Esophagus (tissue), 2 donors: ENCODE measurements at regions not wholly inside any gene's neighbourhood (a gene's known extent, or its start where the extent isn't known, plus 50 kb on each side); places are given as distances from the start of the nearest gene placed in this dataset.
"Not testable (repeated sequence)": the region's sequence is repeated elsewhere in the genome, so short reads cannot be mapped to it uniquely, and the experiment has no call there.

ENCODE experiments used
- H3K27ac ChIP-seq, 2 donors: one replicate each; pipeline ENCODE4 v1.5.1; 2013; ENCODE audit warnings: low read depth in 2 of 2, mild to moderate bottlenecking in 2 of 2, inconsistent platforms in 1 of 2, low read length in 1 of 2, moderate library complexity in 1 of 2
- H3K27me3 ChIP-seq, 2 donors: one replicate each; pipeline ENCODE4 v1.6.1; 2013; ENCODE audit warnings: low read length in 2 of 2, control low read depth in 1 of 2, mild to moderate bottlenecking in 1 of 2; ENCODE audit not compliant: insufficient read depth in 2 of 2, control insufficient read depth in 1 of 2
- H3K36me3 ChIP-seq, 2 donors: one replicate each; pipeline ENCODE4 v1.6.1; 2013; ENCODE audit warnings: low read length in 1 of 2; ENCODE audit not compliant: control insufficient read depth in 2 of 2, insufficient read depth in 2 of 2
- H3K4me1 ChIP-seq, 2 donors: one replicate each; pipeline ENCODE4 v1.6.1; 2013; ENCODE audit warnings: low read length in 1 of 2; ENCODE audit not compliant: control insufficient read depth in 2 of 2, insufficient read depth in 2 of 2
- H3K4me3 ChIP-seq, 2 donors: one replicate each; pipeline ENCODE4 v1.5.1; 2013; ENCODE audit warnings: low read length in 2 of 2, mild to moderate bottlenecking in 2 of 2, low read depth in 1 of 2, moderate library complexity in 1 of 2
- H3K9me3 ChIP-seq, 2 donors: one replicate each; pipeline ENCODE4 v1.6.1; 2013; ENCODE audit warnings: mild to moderate bottlenecking in 2 of 2, low read depth in 1 of 2, low read length in 1 of 2, moderate library complexity in 1 of 2; ENCODE audit not compliant: control insufficient read depth in 2 of 2, insufficient read depth in 1 of 2
- WGBS, 2 donors: extraction: QIAGEN DNeasy Blood & Tissue Kit; methylation state at CpG; one replicate each; pipeline ENCODE4 v1.1.7; 2013; 5-methylcytosine and 5-hydroxymethylcytosine counted together
- donor health status: healthy with polysubstance abuse.
- donor health status: Bipolar disorder and iron deficiency.

- 62 to 68% methylated on average over 3 of the region's 3 CpGs for WGBS, 2 donors
- Histone ChIP-seq H3K27ac (no peak overlapping the region), H3K4me3 (no peak overlapping the region), H3K4me1 (no peaks in the 10 kb centered on the region), H3K27me3 (no peaks in the 10 kb centered on the region), H3K36me3 (no peaks in the 10 kb centered on the region), H3K9me3 (no peaks in the 10 kb centered on the region)
Measured at GRCh38 chr5:106796081-106796480, 874.7 kb downstream of the EFNA5 start.

GRCh38 chr5:106784846-106785245 is 885.9 kb downstream of the EFNA5 start:
- no peaks in the 10 kb centered on the region for H3K36me3 ChIP-seq
- no peak overlapping the region for H3K27ac ChIP-seq
- H3K4me1 ChIP-seq = no peaks in the 10 kb centered on the region
- WGBS, 2 donors = 80 to 91% methylated on average over 1 of the region's 1 CpG
- no peaks in the 10 kb centered on the region for H3K9me3 ChIP-seq
- no peak overlapping the region for H3K4me3 ChIP-seq
- H3K27me3 ChIP-seq = no peaks in the 10 kb centered on the region

DNA sequence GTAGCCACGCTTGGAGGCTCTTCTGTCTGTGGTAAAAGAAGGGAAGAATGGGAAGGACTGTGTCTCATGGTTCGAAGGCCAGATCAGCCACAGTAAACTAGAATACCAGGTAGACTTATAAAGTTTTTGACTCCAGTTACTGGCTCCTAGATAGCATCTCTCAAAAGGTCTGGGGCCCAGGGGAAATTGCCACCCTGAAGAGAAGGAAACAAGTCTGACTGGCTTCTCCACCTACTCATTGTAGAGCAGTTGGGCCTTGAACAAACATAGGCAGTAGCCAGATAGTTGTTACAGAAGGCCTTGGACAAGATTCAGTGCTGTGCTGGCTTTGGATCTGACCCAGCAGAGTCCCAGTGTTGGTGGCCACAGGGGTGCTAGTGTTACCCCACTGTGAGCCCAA is 890.4 kb downstream of the EFNA5 start:
- WGBS, 2 donors = 85 to 90% methylated on average over 2 of the region's 2 CpGs
- no peaks in the 10 kb centered on the region for H3K36me3 ChIP-seq
- H3K27me3 ChIP-seq = no peaks in the 10 kb centered on the region
- no peak overlapping the region for H3K27ac ChIP-seq
- no peak overlapping the region for H3K4me3 ChIP-seq
- H3K9me3 ChIP-seq = no peaks in the 10 kb centered on the region
- no peaks in the 10 kb centered on the region for H3K4me1 ChIP-seq

DNA sequence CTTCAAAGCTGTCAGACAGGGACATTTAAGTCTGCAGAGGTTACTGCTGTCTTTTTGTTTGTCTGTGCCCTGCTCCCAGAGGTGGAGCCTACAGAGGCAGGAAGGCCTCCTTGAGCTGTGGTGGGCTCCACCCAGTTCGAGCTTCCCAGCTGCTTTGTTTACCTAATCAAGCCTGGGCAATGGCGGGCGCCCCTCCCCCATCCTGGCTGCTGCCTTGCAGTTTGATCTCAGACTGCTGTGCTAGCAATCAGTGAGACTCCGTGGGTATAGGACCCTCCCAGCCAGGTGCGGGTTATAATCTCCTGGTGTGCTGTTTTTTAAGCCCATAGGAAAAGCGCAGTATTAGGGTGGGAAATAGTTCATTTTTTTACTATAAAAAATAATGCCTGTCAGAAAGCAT is 894.2 kb downstream of the EFNA5 start:
- H3K9me3 ChIP-seq, H3K4me1 ChIP-seq, H3K36me3 ChIP-seq, H3K4me3 ChIP-seq, H3K27ac ChIP-seq, H3K27me3 ChIP-seq: not testable (repeated sequence)
- WGBS, 2 donors = 79 to 86% methylated on average over 6 of the region's 6 CpGs

DNA sequence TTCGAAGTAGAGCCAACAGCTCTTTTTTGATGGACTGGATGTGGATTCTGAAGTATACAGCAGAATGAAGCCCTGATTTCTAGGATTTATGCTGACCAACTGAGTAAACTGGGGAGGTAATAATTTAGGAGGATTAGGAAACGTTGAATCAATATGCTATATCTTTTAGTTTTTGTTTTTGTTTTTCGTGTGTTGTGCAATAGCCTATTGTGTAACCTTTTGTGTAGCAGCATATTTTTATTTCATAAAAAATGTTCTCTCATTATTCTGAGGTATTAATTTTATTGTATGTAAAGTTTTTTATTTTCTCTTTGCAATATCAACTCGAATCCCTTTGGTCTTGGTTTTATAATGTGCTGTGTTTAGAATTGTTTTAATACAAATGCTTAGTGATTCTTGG is 902.3 kb downstream of the EFNA5 start:
- Histone ChIP-seq H3K4me3 (no peak overlapping the region), H3K27ac (no peak overlapping the region), H3K9me3 (no peaks in the 10 kb centered on the region), H3K27me3 (no peaks in the 10 kb centered on the region), H3K4me1 (no peaks in the 10 kb centered on the region), H3K36me3 (no peaks in the 10 kb centered on the region)
- WGBS, 2 donors = 68 to 70% methylated on average over 4 of the region's 4 CpGs

DNA sequence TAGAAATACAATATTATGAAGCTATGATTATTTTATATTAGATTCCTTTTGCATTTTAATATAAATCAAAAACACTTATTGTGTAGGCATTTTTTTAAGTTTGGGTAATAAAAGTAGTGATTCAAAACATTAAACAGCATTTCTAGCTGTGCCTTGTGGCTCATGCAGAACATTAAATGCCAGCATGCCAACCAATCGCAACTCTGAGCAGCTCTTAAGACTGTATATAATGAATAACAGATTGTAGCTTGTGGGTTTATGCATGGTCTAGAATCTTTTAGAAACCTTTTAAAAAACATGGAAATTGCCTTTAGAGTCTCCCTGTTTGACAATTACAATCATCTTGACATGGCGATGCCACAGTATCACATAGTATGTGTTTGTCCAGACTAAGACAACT is 903.8 kb downstream of the EFNA5 start:
- Histone ChIP-seq H3K4me3 (no peak overlapping the region), H3K9me3 (no peaks in the 10 kb centered on the region), H3K27me3 (no peaks in the 10 kb centered on the region), H3K4me1 (no peaks in the 10 kb centered on the region), H3K36me3 (no peaks in the 10 kb centered on the region), H3K27ac (no peak overlapping the region)
- WGBS, 2 donors = 90 to 94% methylated on average over 2 of the region's 2 CpGs

DNA sequence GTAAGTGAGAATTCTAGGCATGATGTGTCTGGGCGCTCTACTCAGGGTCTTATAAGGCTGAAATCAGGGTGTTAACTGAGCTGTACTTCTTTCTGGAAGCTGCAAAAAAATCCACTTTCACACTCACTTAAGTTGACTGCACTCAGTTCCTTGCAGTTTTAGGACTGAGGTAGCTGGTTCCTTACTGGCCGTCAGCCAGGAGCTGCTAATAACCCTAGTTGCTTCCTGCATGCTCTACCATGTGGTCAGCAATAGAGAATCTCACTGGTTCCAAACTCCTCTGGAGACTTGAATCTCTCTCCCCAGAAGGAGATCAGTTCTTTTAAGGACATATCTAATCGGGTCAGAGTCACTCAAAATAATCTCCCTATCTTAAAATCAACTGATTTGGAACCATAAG is 911.2 kb downstream of the EFNA5 start:
- no peaks in the 10 kb centered on the region for H3K36me3 ChIP-seq
- WGBS, 2 donors = 68 to 70% methylated on average over 3 of the region's 3 CpGs

DNA sequence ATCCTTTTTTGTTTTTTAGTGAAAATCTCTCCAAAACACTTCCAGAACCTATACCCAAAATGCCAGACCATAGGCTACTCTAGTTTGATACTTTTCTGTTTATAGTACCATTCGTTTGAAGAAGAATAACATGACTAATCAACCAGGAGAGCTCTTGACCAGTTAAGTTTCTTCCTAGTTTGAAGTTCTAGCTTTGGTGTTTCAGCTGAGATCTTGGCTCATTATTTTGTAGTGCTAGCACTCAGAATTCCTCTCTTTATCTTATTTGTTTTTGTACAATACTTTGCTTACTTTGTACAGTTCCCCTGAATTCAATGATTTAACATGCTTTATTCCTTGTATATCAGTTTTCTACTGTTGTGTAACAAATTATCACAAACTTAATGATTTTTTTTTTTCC is 911.6 kb downstream of the EFNA5 start:
- no peak overlapping the region for H3K4me3 ChIP-seq
- 50 to 75% methylated on average over 1 of the region's 1 CpG for WGBS, 2 donors

More for the DNA sequence above, 911.2 kb downstream of the EFNA5 start:
- Histone ChIP-seq H3K4me1 (no peaks in the 10 kb centered on the region), H3K27ac (no peak overlapping the region), H3K27me3 (no peaks in the 10 kb centered on the region), H3K4me3 (no peak overlapping the region), H3K9me3 (no peaks in the 10 kb centered on the region)

DNA sequence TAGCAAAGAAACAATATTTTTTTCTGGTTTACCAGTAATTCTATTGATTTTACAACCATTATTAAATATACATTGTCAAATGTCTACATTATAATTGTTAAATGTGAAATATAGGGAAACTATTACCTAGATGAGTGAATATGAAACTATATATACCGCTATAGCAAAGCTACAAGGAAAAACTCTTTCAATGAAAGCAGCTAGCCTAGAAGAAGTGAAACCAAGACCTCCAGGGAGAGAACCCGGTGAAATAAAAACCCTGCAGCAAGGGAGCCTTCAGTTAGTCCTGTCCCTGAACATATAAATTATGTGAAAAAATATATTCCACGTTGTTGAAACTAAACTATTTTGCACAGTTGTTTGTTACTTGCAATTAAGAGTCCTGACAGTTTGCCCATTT is 913.1 kb downstream of the EFNA5 start:
- Histone ChIP-seq H3K9me3 (no peaks in the 10 kb centered on the region), H3K4me3 (no peak overlapping the region), H3K27me3 (no peaks in the 10 kb centered on the region), H3K4me1 (no peaks in the 10 kb centered on the region), H3K36me3 (no peaks in the 10 kb centered on the region), H3K27ac (no peak overlapping the region)
- 77 to 83% methylated on average over 3 of the region's 3 CpGs for WGBS, 2 donors

More for the DNA sequence above, 911.6 kb downstream of the EFNA5 start:
- Histone ChIP-seq H3K27ac (no peak overlapping the region), H3K27me3 (no peaks in the 10 kb centered on the region), H3K4me1 (no peaks in the 10 kb centered on the region), H3K36me3 (no peaks in the 10 kb centered on the region), H3K9me3 (no peaks in the 10 kb centered on the region)

GRCh38 chr5:106755789-106756188 is 914.9 kb downstream of the EFNA5 start:
- no peaks in the 10 kb centered on the region for H3K36me3 ChIP-seq
- 80 to 90% methylated on average over 4 of the region's 4 CpGs for WGBS, 2 donors
- H3K27me3 ChIP-seq = no peaks in the 10 kb centered on the region
- H3K27ac ChIP-seq = no peak overlapping the region
- no peaks in the 10 kb centered on the region for H3K9me3 ChIP-seq
- no peaks in the 10 kb centered on the region for H3K4me1 ChIP-seq
- no peak overlapping the region for H3K4me3 ChIP-seq
